T-helper 2 cell treated with Interferon-gamma antibody and Interleukin-4, amounts not matched to agents 5 μg/mL and 100 μg/mL, for 36 hours (primary cell): ENCODE measurements at regions not wholly inside any gene's neighbourhood (a gene's known extent, or its start where the extent isn't known, plus 50 kb on each side); places are given as distances from the start of the nearest gene placed in this dataset.

ENCODE experiments used
- DNase-seq: peaks from one replicate; pipeline ENCODE4 v3.0.0; 2021; ENCODE audit warnings: low spot score
- H3K27ac Mint-ChIP-seq: one replicate; pipeline ENCODE4 v1.8.0; 2021; ENCODE audit warnings: mild to moderate bottlenecking, mixed read lengths
- H3K27me3 Mint-ChIP-seq: one replicate; pipeline ENCODE4 v1.8.0; 2021; ENCODE audit warnings: low read depth, mixed read lengths
- H3K36me3 Mint-ChIP-seq: one replicate; pipeline ENCODE4 v1.8.0; 2021; ENCODE audit warnings: low read depth, mixed read lengths
- H3K4me1 Mint-ChIP-seq: one replicate; pipeline ENCODE4 v1.8.0; 2021; ENCODE audit warnings: low read depth, mixed read lengths
- H3K4me3 Mint-ChIP-seq: one replicate; pipeline ENCODE4 v1.8.0; 2022; ENCODE audit warnings: mild to moderate bottlenecking, moderate library complexity, mixed read lengths
- H3K9me3 Mint-ChIP-seq: one replicate; pipeline ENCODE4 v1.8.0; 2021; ENCODE audit warnings: mixed read lengths

- DNase-seq, result peak; percentile 38
- H3K36me3 Mint-ChIP-seq, result peaks cover 8% of the 10 kb centered on the region
- peaks cover 8% of the 10 kb centered on the region for H3K27me3 Mint-ChIP-seq
- peaks cover 6% of the 10 kb centered on the region for H3K9me3 Mint-ChIP-seq
- H3K4me1 Mint-ChIP-seq, result peaks cover 58% of the 10 kb centered on the region
- peak overlapping the region; percentile 86 for H3K27ac Mint-ChIP-seq
- peak overlapping the region; percentile 62 for H3K4me3 Mint-ChIP-seq
Measured at GRCh38 chr10:60728056-60728455, 50.2 kb upstream of the CDK1 start.

GRCh38 chr10:60726257-60726656 lies 52.0 kb upstream of the CDK1 start:
- Mint-ChIP-seq H3K9me3 (peaks cover 6% of the 10 kb centered on the region), H3K27ac (no peak overlapping the region), H3K36me3 (peaks cover 8% of the 10 kb centered on the region), H3K27me3 (peaks cover 5% of the 10 kb centered on the region), H3K4me3 (no peak overlapping the region), H3K4me1 (peaks cover 48% of the 10 kb centered on the region)
- DNase-seq, result no peak

GRCh38 chr10:60722623-60723022 lies 55.7 kb upstream of the CDK1 start:
- Mint-ChIP-seq H3K27me3 (peaks cover 5% of the 10 kb centered on the region), H3K36me3 (peaks cover 11% of the 10 kb centered on the region), H3K27ac (no peak overlapping the region), H3K4me3 (no peak overlapping the region), H3K4me1 (peaks cover 20% of the 10 kb centered on the region), H3K9me3 (peaks cover 6% of the 10 kb centered on the region)
- DNase-seq, result no peak

DNA sequence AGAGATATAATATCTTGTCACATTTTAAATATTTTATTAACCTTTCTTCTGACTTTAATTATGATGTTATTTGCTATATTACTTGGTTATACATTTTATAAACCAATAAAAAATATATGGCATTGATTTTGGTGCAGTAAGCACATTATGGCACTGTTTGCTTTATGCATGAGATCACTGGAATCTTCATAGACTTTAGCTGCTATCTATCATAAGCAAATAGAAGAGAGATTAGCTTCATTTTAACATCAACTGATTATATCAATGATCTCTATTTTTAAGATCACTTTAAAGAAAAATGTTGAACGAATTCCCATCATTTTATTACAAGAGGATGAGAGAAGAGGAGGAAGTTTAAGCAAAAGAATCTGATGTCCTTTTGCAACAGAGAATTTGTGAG lies 58.6 kb upstream of the CDK1 start:
- Mint-ChIP-seq H3K4me3 (no peak overlapping the region), H3K36me3 (peaks cover 8% of the 10 kb centered on the region), H3K27ac (no peak overlapping the region), H3K27me3 (peaks cover 6% of the 10 kb centered on the region), H3K4me1 (peaks cover 8% of the 10 kb centered on the region), H3K9me3 (peaks cover 6% of the 10 kb centered on the region)
- DNase-seq, result no peak

DNA sequence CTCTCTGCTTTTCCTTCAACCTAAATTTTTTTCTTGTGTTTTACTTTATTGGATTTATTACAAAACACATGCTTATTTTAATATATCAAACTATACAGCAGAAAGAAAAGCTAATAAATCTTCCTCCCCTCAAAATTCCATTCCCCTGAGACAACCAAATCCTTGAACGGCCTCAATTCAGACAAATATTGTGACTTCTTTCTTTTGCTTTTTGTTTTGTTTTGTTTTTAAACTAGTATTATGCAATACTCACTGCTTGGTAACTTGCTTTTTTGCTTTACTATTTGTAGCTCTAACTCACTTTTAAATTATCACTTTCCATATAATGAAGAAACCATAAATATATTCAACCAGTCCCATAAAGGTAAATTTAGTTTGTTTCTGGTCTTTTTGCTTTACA lies 59.4 kb upstream of the CDK1 start:
- H3K4me3 Mint-ChIP-seq, result no peak overlapping the region
- no peak for DNase-seq
- H3K27ac Mint-ChIP-seq, result no peak overlapping the region
- H3K9me3 Mint-ChIP-seq, result peaks cover 6% of the 10 kb centered on the region
- H3K36me3 Mint-ChIP-seq, result peaks cover 7% of the 10 kb centered on the region
- peaks cover 6% of the 10 kb centered on the region for H3K27me3 Mint-ChIP-seq
- peaks cover 16% of the 10 kb centered on the region for H3K4me1 Mint-ChIP-seq

- H3K27me3 Mint-ChIP-seq, result peaks cover 6% of the 10 kb centered on the region
- peaks cover 4% of the 10 kb centered on the region for H3K36me3 Mint-ChIP-seq
- H3K4me3 Mint-ChIP-seq, result no peak overlapping the region
- peaks cover 3% of the 10 kb centered on the region for H3K9me3 Mint-ChIP-seq
- DNase-seq, result no peak
- peaks cover 24% of the 10 kb centered on the region for H3K4me1 Mint-ChIP-seq
- H3K27ac Mint-ChIP-seq, result no peak overlapping the region
Measured at GRCh38 chr10:60717852-60718251, 60.4 kb upstream of the CDK1 start.

DNA sequence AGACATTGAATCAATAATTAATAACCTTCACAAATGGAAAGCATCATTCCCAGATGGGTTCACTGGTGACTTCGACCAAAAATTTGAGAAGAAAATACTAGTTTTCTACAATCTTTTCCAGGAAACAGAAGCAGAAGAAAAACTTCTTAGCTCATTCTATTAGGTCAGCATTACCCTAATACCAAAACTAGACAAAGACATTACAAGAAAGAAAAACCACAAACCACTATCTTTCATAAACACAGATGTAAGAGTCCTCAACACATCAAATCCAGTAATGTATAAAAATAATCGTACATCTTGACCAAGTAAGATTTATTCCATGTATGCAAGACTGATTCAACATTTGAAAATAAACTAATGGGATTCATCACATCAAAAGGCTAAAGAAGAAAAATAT lies 64.0 kb upstream of the CDK1 start:
- Mint-ChIP-seq H3K27me3 (peaks cover 9% of the 10 kb centered on the region), H3K4me1 (peaks cover 26% of the 10 kb centered on the region), H3K27ac (no peak overlapping the region), H3K4me3 (peak overlapping the region; percentile 22), H3K9me3 (peaks cover 11% of the 10 kb centered on the region), H3K36me3 (peaks cover 6% of the 10 kb centered on the region)
- no peak for DNase-seq

GRCh38 chr10:60711496-60711895 lies 66.8 kb upstream of the CDK1 start:
- Mint-ChIP-seq H3K27me3 (peaks cover 4% of the 10 kb centered on the region), H3K36me3 (peaks cover 10% of the 10 kb centered on the region), H3K4me3 (no peak overlapping the region), H3K27ac (no peak overlapping the region), H3K9me3 (peaks cover 23% of the 10 kb centered on the region), H3K4me1 (peaks cover 35% of the 10 kb centered on the region)
- no peak for DNase-seq

- peaks cover 33% of the 10 kb centered on the region for H3K4me1 Mint-ChIP-seq
- no peak overlapping the region for H3K4me3 Mint-ChIP-seq
- H3K36me3 Mint-ChIP-seq, result peaks cover 10% of the 10 kb centered on the region
- H3K27me3 Mint-ChIP-seq, result peaks cover 2% of the 10 kb centered on the region
- no peak overlapping the region for H3K27ac Mint-ChIP-seq
- H3K9me3 Mint-ChIP-seq, result peaks cover 26% of the 10 kb centered on the region
- no peak for DNase-seq
Measured at GRCh38 chr10:60710041-60710440, 68.2 kb upstream of the CDK1 start.

GRCh38 chr10:60708666-60709065 lies 69.6 kb upstream of the CDK1 start:
- peaks cover 9% of the 10 kb centered on the region for H3K36me3 Mint-ChIP-seq
- peaks cover 2% of the 10 kb centered on the region for H3K27me3 Mint-ChIP-seq
- H3K4me1 Mint-ChIP-seq, result peaks cover 29% of the 10 kb centered on the region
- no peak for DNase-seq
- H3K9me3 Mint-ChIP-seq, result peaks cover 22% of the 10 kb centered on the region
- peak overlapping the region; percentile 10 for H3K4me3 Mint-ChIP-seq
- peak overlapping the region; percentile 72 for H3K27ac Mint-ChIP-seq

GRCh38 chr10:60707841-60708240 lies 70.4 kb upstream of the CDK1 start:
- Mint-ChIP-seq H3K27me3 (peaks cover 2% of the 10 kb centered on the region), H3K9me3 (peaks cover 22% of the 10 kb centered on the region), H3K36me3 (peaks cover 9% of the 10 kb centered on the region), H3K4me3 (no peak overlapping the region), H3K4me1 (peaks cover 26% of the 10 kb centered on the region), H3K27ac (no peak overlapping the region)
- DNase-seq, result no peak

GRCh38 chr10:60706146-60706545 lies 72.1 kb upstream of the CDK1 start:
- no peaks in the 10 kb centered on the region for H3K27me3 Mint-ChIP-seq
- H3K4me1 Mint-ChIP-seq, result peaks cover 25% of the 10 kb centered on the region
- DNase-seq, result no peak
- no peak overlapping the region for H3K4me3 Mint-ChIP-seq
- peaks cover 18% of the 10 kb centered on the region for H3K9me3 Mint-ChIP-seq
- peaks cover 9% of the 10 kb centered on the region for H3K36me3 Mint-ChIP-seq
- no peak overlapping the region for H3K27ac Mint-ChIP-seq

DNA sequence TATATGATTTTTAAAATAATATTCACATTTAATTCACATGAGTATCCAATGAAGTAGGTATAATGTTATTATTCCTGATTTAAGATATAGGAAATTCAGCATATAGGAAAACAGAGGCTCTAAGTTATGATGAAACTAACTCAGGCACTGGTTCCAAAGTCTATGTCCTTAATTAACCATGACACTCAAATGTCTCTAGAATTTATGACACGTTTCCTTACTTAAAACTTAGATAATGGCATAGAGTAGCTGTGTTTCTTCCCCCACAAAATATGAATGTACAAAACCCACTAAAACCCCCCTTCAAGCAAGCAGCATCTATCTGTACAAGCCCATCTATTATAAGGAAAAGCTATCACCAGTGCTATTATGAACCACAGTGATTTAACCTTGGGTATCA lies 72.9 kb upstream of the CDK1 start:
- Mint-ChIP-seq H3K27ac (no peak overlapping the region), H3K4me1 (peaks cover 25% of the 10 kb centered on the region), H3K4me3 (no peak overlapping the region), H3K9me3 (peaks cover 18% of the 10 kb centered on the region), H3K27me3 (no peaks in the 10 kb centered on the region), H3K36me3 (peaks cover 9% of the 10 kb centered on the region)
- DNase-seq, result no peak

GRCh38 chr10:60704471-60704870 lies 73.8 kb upstream of the CDK1 start:
- Mint-ChIP-seq H3K27ac (no peak overlapping the region), H3K4me1 (peaks cover 22% of the 10 kb centered on the region), H3K36me3 (peaks cover 7% of the 10 kb centered on the region), H3K9me3 (peaks cover 15% of the 10 kb centered on the region), H3K4me3 (no peak overlapping the region), H3K27me3 (no peaks in the 10 kb centered on the region)
- DNase-seq, result no peak

DNA sequence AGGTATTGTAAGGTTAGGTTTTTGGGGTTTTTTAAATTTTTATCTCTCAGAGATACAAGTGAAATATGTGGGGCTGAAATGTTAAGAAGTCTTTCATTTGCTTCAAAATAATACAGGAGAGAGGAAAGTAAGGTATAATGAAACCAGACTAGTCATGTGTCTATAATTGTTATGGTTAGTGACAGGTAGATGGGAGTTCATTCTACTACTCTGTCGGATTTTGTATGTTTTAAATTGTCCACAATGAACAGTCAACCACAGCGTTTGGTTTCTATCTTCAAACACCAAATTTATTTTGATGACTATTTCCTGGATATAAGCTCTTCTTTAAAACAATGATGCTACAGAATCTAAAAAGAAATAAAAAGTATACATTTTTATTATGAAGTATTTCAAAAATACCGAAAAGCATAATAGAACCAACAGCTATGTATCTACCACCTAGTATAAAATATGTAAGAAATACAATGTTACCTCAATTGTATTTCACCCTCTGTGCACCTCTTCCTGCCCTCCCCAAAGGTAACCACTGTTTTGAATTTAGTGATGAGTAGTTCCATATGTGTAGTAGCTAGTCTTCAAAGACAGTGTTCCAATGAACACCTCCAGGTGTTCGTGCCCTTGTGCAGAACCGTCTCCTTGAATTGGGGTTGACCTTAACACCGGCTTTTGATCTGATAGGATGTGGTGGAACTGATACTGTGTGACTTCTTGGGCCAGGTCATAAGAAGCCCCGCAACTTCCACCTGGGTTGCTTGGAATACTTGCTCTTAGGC lies 74.8 kb upstream of the CDK1 start:
- peaks cover 16% of the 10 kb centered on the region for H3K4me1 Mint-ChIP-seq
- peaks cover 3% of the 10 kb centered on the region for H3K36me3 Mint-ChIP-seq
- no peak for DNase-seq
- H3K9me3 Mint-ChIP-seq, result peaks cover 9% of the 10 kb centered on the region
- H3K27me3 Mint-ChIP-seq, result no peaks in the 10 kb centered on the region
- no peak overlapping the region for H3K4me3 Mint-ChIP-seq
- no peak overlapping the region for H3K27ac Mint-ChIP-seq
